IPS-NIHi7 (cell line): ENCODE measurements at regions not wholly inside any gene's neighbourhood (a gene's known extent, or its start where the extent isn't known, plus 50 kb on each side); places are given as distances from the start of the nearest gene placed in this dataset.
A peak's percentile ranks its signal among the peaks of the same experiment; 100 is the strongest.
"Not testable (repeated sequence)": the region's sequence is repeated elsewhere in the genome, so short reads cannot be mapped to it uniquely, and the experiment has no call there.

Source experiments
- DNase-seq: peaks from one replicate; pipeline ENCODE4 v3.0.0; 2012; ENCODE audit warnings: mixed read lengths; ENCODE audit errors: extremely low spot score

GRCh38 chr6:21282360-21282759, 311.2 kb upstream of the SOX4 start:
- not testable (repeated sequence) for DNase-seq

GRCh38 chr6:21284166-21284565, 309.4 kb upstream of the SOX4 start:
- DNase-seq, result no peak

- no peak for DNase-seq
Observed at GRCh38 chr6:21284706-21285105, 308.8 kb upstream of the SOX4 start.

DNA sequence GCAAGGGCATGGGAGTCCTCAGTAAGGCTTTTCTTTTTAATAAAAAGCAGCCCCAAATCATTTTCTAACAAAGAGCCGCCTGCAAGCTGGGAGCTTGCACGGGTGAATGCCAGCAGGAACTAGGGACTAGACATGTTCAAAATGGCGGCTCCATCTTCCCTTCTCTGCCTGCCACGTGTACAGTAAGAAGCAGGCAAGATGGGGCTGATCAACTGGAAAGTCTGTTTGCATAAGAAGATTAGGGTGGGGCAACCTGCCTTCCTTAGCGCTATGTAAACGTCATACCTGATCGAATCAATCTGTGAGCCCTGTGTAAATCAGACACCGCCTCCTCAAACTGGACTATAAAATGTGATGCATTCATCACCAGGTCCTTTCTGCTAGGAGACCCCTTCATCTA, 299.4 kb upstream of the SOX4 start:
- no peak for DNase-seq

GRCh38 chr6:21295506-21296240, 297.9 kb upstream of the SOX4 start:
- no peak for DNase-seq

DNA sequence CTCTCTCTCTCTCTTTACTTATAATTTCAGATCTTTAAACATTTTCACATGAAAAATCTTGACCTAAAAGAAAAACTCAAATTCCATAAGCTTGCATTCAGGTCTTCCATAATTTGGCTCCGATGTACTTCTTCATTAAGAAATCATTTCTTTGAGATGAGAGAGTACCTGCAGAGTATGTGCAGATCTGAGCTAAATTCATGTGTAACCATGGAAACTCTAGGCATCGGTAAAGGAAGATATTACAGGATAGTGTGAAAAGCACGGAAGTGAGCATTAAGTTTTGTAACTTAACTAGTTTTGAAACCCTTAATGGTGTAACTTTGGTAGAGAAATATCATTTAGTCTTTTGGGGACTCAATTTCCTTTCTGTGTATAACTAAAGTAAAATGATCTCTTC, 295.9 kb upstream of the SOX4 start:
- DNase-seq, result no peak

DNA sequence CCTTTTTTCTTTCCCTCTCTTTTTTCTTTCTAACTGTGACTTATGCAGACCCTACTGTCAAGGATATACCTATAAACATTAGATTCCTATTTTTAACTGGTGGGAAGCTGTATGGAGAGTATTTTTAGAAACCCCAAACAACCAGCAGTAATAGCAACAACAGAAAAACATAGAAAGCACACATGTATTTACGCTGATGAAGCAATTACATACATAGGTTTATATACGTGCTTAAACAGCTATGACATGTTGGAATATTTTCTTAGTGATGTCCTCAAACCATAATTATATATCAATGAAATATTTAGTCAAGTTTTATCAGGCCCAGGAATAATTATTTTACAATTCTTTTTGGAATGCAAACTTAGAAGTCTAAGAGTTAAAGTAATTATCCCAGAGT, 294.3 kb upstream of the SOX4 start:
- DNase-seq, result no peak

DNA sequence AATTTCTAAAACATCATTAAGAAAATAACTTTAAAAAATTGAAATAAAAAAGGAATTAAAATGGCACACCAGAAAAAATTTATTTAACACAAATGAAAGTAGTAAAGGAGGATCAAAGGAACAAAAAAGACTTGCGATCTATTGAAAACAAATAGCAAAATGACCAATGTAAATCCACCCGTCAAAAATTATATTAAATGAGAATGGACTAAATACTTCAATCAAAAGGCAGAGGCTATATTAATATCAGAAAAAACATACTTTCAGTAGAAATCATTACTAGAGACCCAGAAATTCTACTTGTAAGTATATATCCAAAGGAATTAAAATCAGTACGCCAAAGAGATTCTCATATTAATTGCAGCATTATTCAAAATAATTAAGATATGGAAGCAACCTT, 293.1 kb upstream of the SOX4 start:
- DNase-seq, result no peak

DNA sequence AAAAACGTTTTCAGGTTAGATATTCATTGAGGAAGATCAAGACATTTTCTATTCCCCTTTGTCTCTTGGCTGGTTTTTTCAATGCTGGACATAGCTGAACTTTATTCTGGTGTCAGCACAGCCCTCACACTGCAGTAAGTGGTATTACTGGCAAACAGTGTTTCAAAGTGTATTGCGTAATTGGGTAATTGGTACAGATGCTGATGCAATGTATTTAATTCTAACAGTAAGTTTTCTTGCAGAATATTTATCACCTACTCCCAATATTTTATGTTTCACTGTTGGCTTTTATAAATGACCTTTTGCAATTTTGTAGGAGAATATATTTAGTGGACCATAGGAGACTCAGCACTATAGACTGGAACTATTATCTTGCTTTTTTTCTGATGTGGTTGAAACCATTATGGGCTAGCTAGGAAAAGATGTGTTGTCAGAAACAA, 287.6 kb upstream of the SOX4 start:
- DNase-seq, result no peak

DNA sequence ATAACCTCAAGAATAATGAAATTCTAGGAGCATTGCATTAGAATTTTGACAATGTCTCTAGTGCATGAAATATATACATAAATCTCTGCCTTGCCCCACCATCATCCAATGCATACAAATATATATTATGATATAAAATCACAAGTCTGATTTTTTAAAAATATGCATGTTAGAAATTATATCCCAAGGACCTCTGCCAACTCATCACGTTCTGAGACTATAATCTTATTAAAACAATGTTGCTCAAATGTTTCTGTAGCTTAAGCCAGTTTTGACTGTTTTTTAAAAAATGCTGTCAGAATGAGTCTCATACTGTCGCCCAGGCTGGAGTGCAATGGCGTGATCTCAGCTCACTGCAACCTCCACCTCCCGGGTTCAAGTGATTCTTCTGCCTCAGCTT, 287.0 kb upstream of the SOX4 start:
- no peak for DNase-seq

DNA sequence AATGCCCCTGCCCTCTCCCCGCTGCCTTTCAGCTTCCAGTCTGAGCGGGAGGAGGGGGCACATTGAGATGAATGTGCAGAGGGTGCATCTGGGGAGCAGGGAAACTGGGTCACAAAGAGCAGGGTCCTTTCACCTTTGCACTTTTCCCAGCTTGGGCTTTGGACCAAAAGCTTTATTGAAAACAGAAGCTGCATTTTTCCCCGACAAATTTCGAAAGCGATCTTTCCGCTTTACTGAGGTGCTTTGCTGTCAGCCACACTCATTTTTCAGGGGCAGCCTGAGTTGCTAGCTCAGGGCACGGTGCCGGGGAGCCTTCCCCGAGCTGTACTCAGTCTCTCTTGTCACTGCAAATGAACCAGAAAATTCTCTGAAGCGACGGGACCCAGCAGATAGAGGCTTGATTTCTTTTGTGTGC, 283.7 kb upstream of the SOX4 start:
- no peak for DNase-seq

GRCh38 chr6:21310568-21311140, 282.9 kb upstream of the SOX4 start:
- DNase-seq, result no peak

DNA sequence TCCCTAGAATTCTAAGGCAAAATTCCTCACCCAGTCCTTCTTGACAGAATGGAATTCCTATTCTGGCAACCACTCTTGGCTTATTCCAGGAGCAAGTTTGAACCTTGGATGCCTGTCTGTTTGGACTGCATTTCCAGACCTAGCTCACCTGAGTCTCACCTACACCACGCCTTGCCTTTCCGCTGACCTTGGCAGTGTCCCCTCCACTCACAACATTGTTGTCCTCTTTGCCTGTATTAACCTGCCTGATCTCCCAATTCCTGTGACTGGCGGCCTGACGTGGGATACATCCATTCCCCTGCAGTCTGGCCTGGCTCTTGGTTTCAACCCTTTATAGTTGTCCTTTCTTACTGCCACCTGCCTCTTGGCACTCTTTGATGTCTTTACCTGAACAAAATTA, 281.4 kb upstream of the SOX4 start:
- peak; percentile 56 for DNase-seq

DNA sequence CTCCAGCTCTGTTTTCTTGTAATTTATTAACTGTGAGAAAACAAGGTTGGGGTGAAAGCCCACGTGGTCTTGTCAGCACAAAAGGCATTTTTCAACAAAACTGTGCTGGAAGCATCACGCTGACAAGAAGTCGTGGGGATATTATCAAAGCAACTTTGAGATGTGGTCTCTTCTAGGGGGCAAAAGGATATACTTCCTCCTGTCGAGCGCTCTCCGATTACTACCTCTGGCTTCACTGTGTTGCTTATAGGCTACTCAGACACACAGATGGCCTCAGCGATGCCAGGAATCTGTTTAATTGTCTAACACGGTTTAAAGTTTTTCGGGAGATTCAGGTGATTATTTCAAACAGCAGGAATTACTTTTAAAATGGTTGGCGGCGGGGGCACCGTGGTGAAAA, 275.9 kb upstream of the SOX4 start:
- DNase-seq, result no peak

- no peak for DNase-seq
Observed at GRCh38 chr6:21321076-21321475, 272.5 kb upstream of the SOX4 start.

- no peak for DNase-seq
Observed at GRCh38 chr6:21321531-21321930, 272.0 kb upstream of the SOX4 start.

- DNase-seq, result no peak
Observed at GRCh38 chr6:21323577-21323976, 270.0 kb upstream of the SOX4 start.

- no peak for DNase-seq
Observed at GRCh38 chr6:21325201-21325856, 268.2 kb upstream of the SOX4 start.

- DNase-seq, result no peak
Observed at GRCh38 chr6:21327326-21328112, 266.0 kb upstream of the SOX4 start.

DNA sequence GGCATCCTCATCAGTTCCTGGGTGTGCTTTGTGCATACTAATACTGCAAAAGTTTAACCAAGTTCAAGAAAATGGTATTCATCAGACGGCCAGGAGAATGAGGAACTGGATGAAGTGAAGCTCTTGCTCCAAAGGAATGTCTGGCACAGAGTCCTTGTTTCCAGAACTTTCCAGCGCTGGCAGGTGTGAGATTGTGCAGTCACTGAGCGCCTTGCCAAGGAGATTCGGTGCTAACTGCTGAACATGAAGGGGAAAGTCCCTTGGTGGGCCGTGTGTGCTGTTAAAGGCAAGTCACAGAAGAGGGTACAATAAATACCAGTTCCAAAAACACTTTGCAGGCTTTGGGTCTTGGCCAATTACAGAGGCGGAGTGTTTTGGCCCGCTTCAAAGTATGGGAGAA, 262.3 kb upstream of the SOX4 start:
- DNase-seq, result no peak

- DNase-seq, result no peak
Observed at GRCh38 chr6:21332077-21332476, 261.5 kb upstream of the SOX4 start.

DNA sequence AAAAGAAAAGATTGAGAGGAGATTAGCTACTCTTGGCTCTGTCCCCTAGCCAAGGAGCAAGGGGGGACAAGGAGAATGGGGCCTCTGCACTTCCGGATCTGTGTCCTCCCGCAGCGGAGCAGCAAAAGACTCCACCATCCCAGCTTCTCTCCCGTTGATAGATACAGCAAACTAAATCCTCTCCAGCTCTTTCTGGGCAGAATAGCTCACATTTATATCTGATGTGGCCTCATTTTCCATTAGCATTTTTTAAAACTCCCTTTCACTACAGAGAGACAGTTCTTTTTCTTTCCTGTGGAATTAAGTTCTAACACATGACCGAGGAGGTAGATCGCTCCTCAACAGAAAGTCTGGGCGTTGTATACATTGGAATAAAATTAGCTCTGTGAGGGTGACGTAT, 260.9 kb upstream of the SOX4 start:
- no peak for DNase-seq
